Heart left ventricle (tissue), 16 donors: ENCODE measurements at regions not wholly inside any gene's neighbourhood (a gene's known extent, or its start where the extent isn't known, plus 50 kb on each side); places are given as distances from the start of the nearest gene placed in this dataset.

ENCODE experiments used
- ATAC-seq, 4 donors: fragments of 200-7000 bp; cut with Tn5 transposase; one replicate each; pipeline ENCODE4 v1.9.1; 2020 to 2022; ENCODE audit warnings: moderate library complexity in 4 of 4, mild to moderate bottlenecking in 3 of 4, moderate number of reproducible peaks in 1 of 4
- DNase-seq, 5 donors: peaks; one replicate each; pipeline ENCODE4 v3.0.0-alpha.2; 2020
- H3K27ac ChIP-seq, 12 donors: fragments of 200-600 bp; sonication (generic) in 4 of 12; one replicate each; pipeline versions ENCODE4 v1.5.0 to v1.8.0; 2016 to 2022; ENCODE audit warnings: mild to moderate bottlenecking in 2 of 12
- H3K27me3 ChIP-seq, 9 donors: fragments of 200-600 bp; sonication (generic) in 2 of 9; one replicate each; pipeline versions ENCODE4 v1.5.1 to v1.8.0; 2016 to 2022; ENCODE audit warnings: mild to moderate bottlenecking in 3 of 9
- H3K36me3 ChIP-seq, 9 donors: fragments of 200-600 bp; sonication (generic) in 2 of 9; one replicate each; pipeline versions ENCODE4 v1.5.0 to v1.8.0; 2018 to 2022; ENCODE audit warnings: mild to moderate bottlenecking in 2 of 9
- H3K4me1 ChIP-seq, 12 donors: fragments of 200-600 bp; sonication (generic) in 4 of 12; one replicate each; pipeline versions ENCODE4 v1.5.0 to v1.8.0; 2016 to 2022; ENCODE audit warnings: mild to moderate bottlenecking in 3 of 12
- H3K4me3 ChIP-seq, 12 donors: fragments of 200-600 bp; sonication (generic) in 4 of 12; one replicate each; pipeline versions ENCODE4 v1.5.0 to v1.8.0; 2017 to 2022; ENCODE audit warnings: mild to moderate bottlenecking in 9 of 12, moderate library complexity in 4 of 12
- H3K9me3 ChIP-seq, 12 donors: fragments of 200-600 bp; sonication (generic) in 4 of 12; one replicate each; pipeline versions ENCODE4 v1.5.0 to v1.8.0; 2016 to 2022; ENCODE audit warnings: mild to moderate bottlenecking in 1 of 12
- POLR2A ChIP-seq, 2 donors: fragments of 450-650 bp; IDR thresholded peaks; one replicate each; pipeline ENCODE4 v1.6.1; 2017; ENCODE audit warnings: antibody characterized with exemption in 2 of 2, mild to moderate bottlenecking in 2 of 2, moderate library complexity in 2 of 2
- WGBS, 4 donors: extraction: QIAGEN DNeasy Blood & Tissue Kit in 2 of 4; methylation state at CpG; one replicate each; pipeline versions ENCODE4 v1.1.5 to v1.1.7; 2013 to 2018; 5-methylcytosine and 5-hydroxymethylcytosine counted together
- intact Hi-C, 10 donors: fragments of 100-400 bp; cut with DNase I; formaldehyde crosslinking; loops; one replicate each; pipeline versions ENCODE4 v1.11.1 to v1.14.2; 2022
- TF ChIP-seq, protein P1 (sequence below), 12 donors: fragments of 200-600 bp; sonication (generic) in 4 of 12; IDR thresholded peaks; one replicate each; pipeline versions ENCODE4 v1.5.0 to v1.8.0; 2018 to 2022; ENCODE audit warnings: antibody characterized with exemption in 12 of 12, mild to moderate bottlenecking in 5 of 12
- donor health status: ischemic (EF 13 %, LVEDD 7.1; RV severe dilation, severe dysfunction).
- donor health status: healthy with polysubstance abuse.
- donor health status: DM: no; HTN: yes; CAD: no.
- donor health status: DM: no; HTN: no; CAD: no.
- donor health status: ischemic (EF 25% LVEDD 6.9; RV normal size, moderate dysfunction).
- donor health status: ischemic (EF 25% LVEDD 5.7; RV mildly dilated, moderate dysfunction).
- donor health status: healthy.
- donor health status: DM: yes; HTN: yes; CAD: no.
- donor health status: ischemic (EF 35%, LVEDD 5.7; RV mildly dilated, moderate dysfunction).
- donor health status: nonischemic (EF 11% LVEDD 7.7; RV severe dilation, severe dysfunction).
- donor health status: DM: yes; HTN: yes; CAD: no.
- donor health status: PGD.
- donor health status: ischemic (EF 29% LVEDD 5.4; RV normal size, mild dysfunction).
- donor health status: nonischemic (EF 23%, LVEDD 6.1; RV moderate dilation, normal function).

GRCh38 chr10:4120096-4120853 is 335.3 kb upstream of the KLF6 start:
- DNase-seq (peak in 2 of 5 donors; percentile 20 to 65), ATAC-seq (peak in 2 of 4 donors; percentile 42 to 50)
- intact Hi-C loops: no loop called here
- Histone ChIP-seq H3K9me3 (peaks cover 0 to 9% (median 4%) of the 10 kb centered on the region in 12 donors), H3K4me1 (peaks cover 0 to 42% (median 3%) of the 10 kb centered on the region in 12 donors), H3K27ac (peak overlapping the region in 1 of 12 donors; percentile 93), H3K36me3 (no peaks in the 10 kb centered on the region), H3K27me3 (no peaks in the 10 kb centered on the region), H3K4me3 (peak overlapping the region in 1 of 12 donors; percentile 51)
- 68 to 83% (median 79%) methylated on average over 5 of the region's 5 CpGs for WGBS, 4 donors
- TF ChIP-seq, protein P1, sequence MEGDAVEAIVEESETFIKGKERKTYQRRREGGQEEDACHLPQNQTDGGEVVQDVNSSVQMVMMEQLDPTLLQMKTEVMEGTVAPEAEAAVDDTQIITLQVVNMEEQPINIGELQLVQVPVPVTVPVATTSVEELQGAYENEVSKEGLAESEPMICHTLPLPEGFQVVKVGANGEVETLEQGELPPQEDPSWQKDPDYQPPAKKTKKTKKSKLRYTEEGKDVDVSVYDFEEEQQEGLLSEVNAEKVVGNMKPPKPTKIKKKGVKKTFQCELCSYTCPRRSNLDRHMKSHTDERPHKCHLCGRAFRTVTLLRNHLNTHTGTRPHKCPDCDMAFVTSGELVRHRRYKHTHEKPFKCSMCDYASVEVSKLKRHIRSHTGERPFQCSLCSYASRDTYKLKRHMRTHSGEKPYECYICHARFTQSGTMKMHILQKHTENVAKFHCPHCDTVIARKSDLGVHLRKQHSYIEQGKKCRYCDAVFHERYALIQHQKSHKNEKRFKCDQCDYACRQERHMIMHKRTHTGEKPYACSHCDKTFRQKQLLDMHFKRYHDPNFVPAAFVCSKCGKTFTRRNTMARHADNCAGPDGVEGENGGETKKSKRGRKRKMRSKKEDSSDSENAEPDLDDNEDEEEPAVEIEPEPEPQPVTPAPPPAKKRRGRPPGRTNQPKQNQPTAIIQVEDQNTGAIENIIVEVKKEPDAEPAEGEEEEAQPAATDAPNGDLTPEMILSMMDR (IDR thresholded peaks at IDR 0.05): no peak
- TF ChIP-seq POLR2A (IDR thresholded peaks at IDR 0.05): no peak

GRCh38 chr10:4119107-4119506 is 334.1 kb upstream of the KLF6 start:
- no peaks in the 10 kb centered on the region for H3K36me3 ChIP-seq
- DNase-seq (no peak), ATAC-seq (no peak)
- H3K4me1 ChIP-seq: peaks cover 0 to 42% (median 3%) of the 10 kb centered on the region in 12 donors
- no peak overlapping the region for H3K27ac ChIP-seq
- 83 to 90% (median 84%) methylated on average over 7 of the region's 7 CpGs for WGBS, 4 donors
- H3K27me3 ChIP-seq: no peaks in the 10 kb centered on the region
- no peak overlapping the region for H3K4me3 ChIP-seq
- TF ChIP-seq, protein P1 (IDR thresholded peaks at IDR 0.05): no peak
- no peak for TF ChIP-seq POLR2A (IDR thresholded peaks at IDR 0.05)
- H3K9me3 ChIP-seq: peaks cover 0 to 11% (median 0%) of the 10 kb centered on the region in 12 donors
- intact Hi-C loops: no loop called here

GRCh38 chr10:4117604-4118003 is 332.6 kb upstream of the KLF6 start:
- no peak for TF ChIP-seq POLR2A (IDR thresholded peaks at IDR 0.05)
- TF ChIP-seq, protein P1 (IDR thresholded peaks at IDR 0.05): no peak
- Histone ChIP-seq H3K4me3 (no peak overlapping the region), H3K4me1 (peaks cover 0 to 29% (median 2%) of the 10 kb centered on the region in 12 donors), H3K27ac (no peak overlapping the region), H3K27me3 (no peaks in the 10 kb centered on the region), H3K36me3 (no peaks in the 10 kb centered on the region), H3K9me3 (peaks cover 0 to 12% (median 0%) of the 10 kb centered on the region in 12 donors)
- intact Hi-C loops: no loop called here
- ATAC-seq (no peak), DNase-seq (no peak)
- 89 to 100% (median 95%) methylated on average over 1 of the region's 1 CpG for WGBS, 4 donors

- DNase-seq (no peak), ATAC-seq (no peak)
- Histone ChIP-seq H3K27ac (no peak overlapping the region), H3K4me1 (peaks cover 0 to 30% (median 8%) of the 10 kb centered on the region in 12 donors), H3K4me3 (no peak overlapping the region), H3K9me3 (peaks cover 0 to 12% (median 0%) of the 10 kb centered on the region in 12 donors), H3K36me3 (no peaks in the 10 kb centered on the region), H3K27me3 (no peaks in the 10 kb centered on the region)
- WGBS, 4 donors: 68 to 81% (median 75%) methylated on average over 1 of the region's 1 CpG
- no peak for TF ChIP-seq POLR2A (IDR thresholded peaks at IDR 0.05)
- TF ChIP-seq, protein P1 (IDR thresholded peaks at IDR 0.05): no peak
- intact Hi-C loops: no loop called here
Observed at GRCh38 chr10:4111643-4112042, 326.6 kb upstream of the KLF6 start.
